Activated T-helper 17 cell treated with anti-CD3 and anti-CD28 coated beads, Interleukin-2, amount 50 U/mL, for 72 hours (primary cell): ENCODE measurements at regions not wholly inside any gene's neighbourhood (a gene's known extent, or its start where the extent isn't known, plus 50 kb on each side); places are given as distances from the start of the nearest gene placed in this dataset.

ENCODE experiments used
- ATAC-seq: fragments of 150-1000 bp; cut with Tn5 transposase; replicated peaks from 2 replicates; pipeline ENCODE4 v1.10.0; 2021; ENCODE audit warnings: mild to moderate bottlenecking, moderate library complexity
- H3K27ac Mint-ChIP-seq: one replicate; pipeline ENCODE4 v1.8.0; 2022; ENCODE audit warnings: mixed read lengths
- H3K27me3 Mint-ChIP-seq: one replicate; pipeline ENCODE4 v1.8.0; 2022; ENCODE audit warnings: mixed read lengths
- H3K36me3 Mint-ChIP-seq: one replicate; pipeline ENCODE4 v1.8.0; 2022; ENCODE audit warnings: low read depth, mild to moderate bottlenecking, mixed read lengths
- H3K4me1 Mint-ChIP-seq: one replicate; pipeline ENCODE4 v1.8.0; 2022; ENCODE audit warnings: mixed read lengths
- H3K4me3 Mint-ChIP-seq: one replicate; pipeline ENCODE4 v1.8.0; 2022; ENCODE audit warnings: mild to moderate bottlenecking, mixed read lengths
- H3K9me3 Mint-ChIP-seq: one replicate; pipeline ENCODE4 v1.8.0; 2022; ENCODE audit warnings: mixed read lengths

GRCh38 chr2:78940998-78941397 is 84.5 kb upstream of the REG3G start:
- H3K4me1 Mint-ChIP-seq: no peaks in the 10 kb centered on the region
- ATAC-seq: no peak
- H3K36me3 Mint-ChIP-seq: no peaks in the 10 kb centered on the region
- H3K27ac Mint-ChIP-seq: no peak overlapping the region
- H3K4me3 Mint-ChIP-seq: no peak overlapping the region
- no peaks in the 10 kb centered on the region for H3K27me3 Mint-ChIP-seq
- H3K9me3 Mint-ChIP-seq: no peaks in the 10 kb centered on the region

GRCh38 chr2:78941751-78942150 is 83.8 kb upstream of the REG3G start:
- no peak overlapping the region for H3K27ac Mint-ChIP-seq
- no peak overlapping the region for H3K4me3 Mint-ChIP-seq
- H3K27me3 Mint-ChIP-seq: no peaks in the 10 kb centered on the region
- no peaks in the 10 kb centered on the region for H3K9me3 Mint-ChIP-seq
- H3K36me3 Mint-ChIP-seq: no peaks in the 10 kb centered on the region
- no peaks in the 10 kb centered on the region for H3K4me1 Mint-ChIP-seq
- ATAC-seq: no peak

GRCh38 chr2:78963881-78964280 is 61.6 kb upstream of the REG3G start:
- Mint-ChIP-seq H3K4me1 (no peaks in the 10 kb centered on the region), H3K9me3 (peaks cover 22% of the 10 kb centered on the region), H3K4me3 (no peak overlapping the region), H3K27me3 (no peaks in the 10 kb centered on the region), H3K27ac (no peak overlapping the region), H3K36me3 (no peaks in the 10 kb centered on the region)
- ATAC-seq: no peak

- no peaks in the 10 kb centered on the region for H3K27me3 Mint-ChIP-seq
Measured at GRCh38 chr2:78967294-78967693, 58.2 kb upstream of the REG3G start.

GRCh38 chr2:78973630-78974029 is 51.9 kb upstream of the REG3G start:
- Mint-ChIP-seq H3K27ac (no peak overlapping the region), H3K4me3 (no peak overlapping the region), H3K36me3 (no peaks in the 10 kb centered on the region), H3K9me3 (peaks cover 2% of the 10 kb centered on the region), H3K27me3 (no peaks in the 10 kb centered on the region), H3K4me1 (no peaks in the 10 kb centered on the region)
- no peak for ATAC-seq

More at GRCh38 chr2:78967294-78967693, 58.2 kb upstream of the REG3G start:
- Mint-ChIP-seq H3K27ac (no peak overlapping the region), H3K9me3 (peaks cover 22% of the 10 kb centered on the region), H3K4me1 (no peaks in the 10 kb centered on the region), H3K36me3 (no peaks in the 10 kb centered on the region), H3K4me3 (no peak overlapping the region)
- ATAC-seq: no peak
